K562 (cell line): ENCODE measurements at regions not wholly inside any gene's neighbourhood (a gene's known extent, or its start where the extent isn't known, plus 50 kb on each side); places are given as distances from the start of the nearest gene placed in this dataset.

ENCODE experiments used
- BDP1 ChIP-seq: IDR thresholded peaks from 3 replicates; pipeline ENCODE4 v1.6.1; 2011; ENCODE audit not compliant: insufficient read length, insufficient read depth
- BHLHE40 ChIP-seq: IDR thresholded peaks from 2 replicates; pipeline ENCODE4 v1.6.1; 2011; ENCODE audit warnings: low read length, improper control_type of control experiment
- EZH2 ChIP-seq: IDR thresholded peaks from 2 replicates; pipeline ENCODE4 v1.6.1; 2012; ENCODE audit warnings: low read depth, mild to moderate bottlenecking, inconsistent platforms, low read length, borderline replicate concordance
- GTF2A2 ChIP-seq: IDR thresholded peaks from 2 replicates; pipeline ENCODE4 v1.6.1; 2016; ENCODE audit warnings: mild to moderate bottlenecking, missing genetic modification characterization, missing compliant biosample characterization
- NFATC3 ChIP-seq: fragments of 450-650 bp; IDR thresholded peaks from 2 replicates; pipeline ENCODE4 v1.6.1; 2017; ENCODE audit warnings: mild to moderate bottlenecking
- RBM22 ChIP-seq: fragments of 200-400 bp; formaldehyde crosslinking; IDR thresholded peaks from 2 replicates; pipeline ENCODE4 v1.6.1; 2018; ENCODE audit warnings: low read length, low read depth; ENCODE audit not compliant: poor library complexity, severe bottlenecking
- TAF1 ChIP-seq: IDR thresholded peaks from 2 replicates; pipeline ENCODE4 v1.6.1; 2011; ENCODE audit warnings: mild to moderate bottlenecking, low read length, moderate library complexity; ENCODE audit not compliant: insufficient read depth, control insufficient read depth, severe bottlenecking; ENCODE audit errors: extremely low read depth
- U2AF2 ChIP-seq: fragments of 200-400 bp; formaldehyde crosslinking; optimal IDR thresholded peaks from 2 replicates; pipeline ENCODE3; 2017; ENCODE audit warnings: low read depth, mild to moderate bottlenecking, low read length
- ZNF551 ChIP-seq: fragments of 250-450 bp; sonication (Bioruptor Pico); IDR thresholded peaks from 2 replicates; pipeline ENCODE4 v1.5.0; 2021; ENCODE audit warnings: mild to moderate bottlenecking, moderate library complexity
- TF ChIP-seq, protein P1 (sequence below), 3 experiments: IDR thresholded peaks in 2 of 3; conservative IDR thresholded peaks in 1 of 3; 2 replicates each; pipeline ENCODE4 v1.5.1; 2011 to 2012; ENCODE audit warnings: low read length in 3 of 3, mild to moderate bottlenecking in 3 of 3, control low read depth in 2 of 3, improper control_type of control experiment in 1 of 3, inconsistent platforms in 1 of 3, low read depth in 1 of 3, mixed read lengths in 1 of 3, moderate library complexity in 1 of 3; ENCODE audit not compliant: insufficient read depth in 2 of 3
- TF ChIP-seq, protein P2 (sequence below): sonication (generic); formaldehyde crosslinking; IDR thresholded peaks from 2 replicates; pipeline ENCODE4 v1.8.1; 2022; ENCODE audit warnings: missing genetic modification reagents
- TF ChIP-seq, protein P3 (sequence below), 2 experiments: fragments of 450-650 bp; formaldehyde crosslinking in 1 of 2; IDR thresholded peaks; 2 replicates each; pipeline versions ENCODE4 v1.4.0 to v1.6.1; 2014 to 2020; ENCODE audit warnings: mild to moderate bottlenecking in 2 of 2, borderline replicate concordance in 1 of 2, low read depth in 1 of 2
- TF ChIP-seq, protein P4 (sequence below): fragments of 150-350 bp; IDR thresholded peaks from 2 replicates; pipeline ENCODE4 v1.6.1; 2014; ENCODE audit warnings: low read depth, mild to moderate bottlenecking, low read length, borderline replicate concordance

DNA sequence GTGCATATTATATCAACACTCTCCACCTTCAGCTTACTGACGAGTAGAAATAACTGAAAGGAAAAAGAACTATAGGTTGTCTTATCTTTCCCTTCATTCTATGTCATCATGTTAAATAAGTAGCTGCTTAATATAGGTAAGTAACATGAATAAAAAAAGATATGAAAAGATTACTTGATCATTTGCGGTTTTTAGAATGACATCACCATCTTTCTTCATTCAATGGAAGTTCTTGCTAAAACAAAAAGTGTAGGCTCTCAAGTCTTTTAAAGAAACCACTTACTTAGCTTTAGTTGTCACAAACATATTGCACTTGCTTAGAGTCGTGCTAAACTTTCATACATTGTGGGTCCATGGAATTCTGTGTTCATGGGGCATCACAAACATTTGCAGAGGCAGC is 331.1 kb upstream of the DEPDC1 start:
- TF ChIP-seq EZH2: no peak
- TF ChIP-seq, protein P1, sequence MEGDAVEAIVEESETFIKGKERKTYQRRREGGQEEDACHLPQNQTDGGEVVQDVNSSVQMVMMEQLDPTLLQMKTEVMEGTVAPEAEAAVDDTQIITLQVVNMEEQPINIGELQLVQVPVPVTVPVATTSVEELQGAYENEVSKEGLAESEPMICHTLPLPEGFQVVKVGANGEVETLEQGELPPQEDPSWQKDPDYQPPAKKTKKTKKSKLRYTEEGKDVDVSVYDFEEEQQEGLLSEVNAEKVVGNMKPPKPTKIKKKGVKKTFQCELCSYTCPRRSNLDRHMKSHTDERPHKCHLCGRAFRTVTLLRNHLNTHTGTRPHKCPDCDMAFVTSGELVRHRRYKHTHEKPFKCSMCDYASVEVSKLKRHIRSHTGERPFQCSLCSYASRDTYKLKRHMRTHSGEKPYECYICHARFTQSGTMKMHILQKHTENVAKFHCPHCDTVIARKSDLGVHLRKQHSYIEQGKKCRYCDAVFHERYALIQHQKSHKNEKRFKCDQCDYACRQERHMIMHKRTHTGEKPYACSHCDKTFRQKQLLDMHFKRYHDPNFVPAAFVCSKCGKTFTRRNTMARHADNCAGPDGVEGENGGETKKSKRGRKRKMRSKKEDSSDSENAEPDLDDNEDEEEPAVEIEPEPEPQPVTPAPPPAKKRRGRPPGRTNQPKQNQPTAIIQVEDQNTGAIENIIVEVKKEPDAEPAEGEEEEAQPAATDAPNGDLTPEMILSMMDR (IDR thresholded peaks at IDR 0.05 in 2 of 3, conservative IDR thresholded peaks at IDR 0.05 in 1 of 3; ENCODE audit: insufficient read depth in 2 of 3, low read depth in 1 of 3, low read length in 3 of 3): no peak
- no peak for TF ChIP-seq TAF1
- no peak for TF ChIP-seq BDP1
- TF ChIP-seq, protein P2, sequence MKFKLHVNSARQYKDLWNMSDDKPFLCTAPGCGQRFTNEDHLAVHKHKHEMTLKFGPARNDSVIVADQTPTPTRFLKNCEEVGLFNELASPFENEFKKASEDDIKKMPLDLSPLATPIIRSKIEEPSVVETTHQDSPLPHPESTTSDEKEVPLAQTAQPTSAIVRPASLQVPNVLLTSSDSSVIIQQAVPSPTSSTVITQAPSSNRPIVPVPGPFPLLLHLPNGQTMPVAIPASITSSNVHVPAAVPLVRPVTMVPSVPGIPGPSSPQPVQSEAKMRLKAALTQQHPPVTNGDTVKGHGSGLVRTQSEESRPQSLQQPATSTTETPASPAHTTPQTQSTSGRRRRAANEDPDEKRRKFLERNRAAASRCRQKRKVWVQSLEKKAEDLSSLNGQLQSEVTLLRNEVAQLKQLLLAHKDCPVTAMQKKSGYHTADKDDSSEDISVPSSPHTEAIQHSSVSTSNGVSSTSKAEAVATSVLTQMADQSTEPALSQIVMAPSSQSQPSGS (CRISPR knock-in tag): no peak
- no peak for TF ChIP-seq NFATC3
- TF ChIP-seq, protein P3, sequence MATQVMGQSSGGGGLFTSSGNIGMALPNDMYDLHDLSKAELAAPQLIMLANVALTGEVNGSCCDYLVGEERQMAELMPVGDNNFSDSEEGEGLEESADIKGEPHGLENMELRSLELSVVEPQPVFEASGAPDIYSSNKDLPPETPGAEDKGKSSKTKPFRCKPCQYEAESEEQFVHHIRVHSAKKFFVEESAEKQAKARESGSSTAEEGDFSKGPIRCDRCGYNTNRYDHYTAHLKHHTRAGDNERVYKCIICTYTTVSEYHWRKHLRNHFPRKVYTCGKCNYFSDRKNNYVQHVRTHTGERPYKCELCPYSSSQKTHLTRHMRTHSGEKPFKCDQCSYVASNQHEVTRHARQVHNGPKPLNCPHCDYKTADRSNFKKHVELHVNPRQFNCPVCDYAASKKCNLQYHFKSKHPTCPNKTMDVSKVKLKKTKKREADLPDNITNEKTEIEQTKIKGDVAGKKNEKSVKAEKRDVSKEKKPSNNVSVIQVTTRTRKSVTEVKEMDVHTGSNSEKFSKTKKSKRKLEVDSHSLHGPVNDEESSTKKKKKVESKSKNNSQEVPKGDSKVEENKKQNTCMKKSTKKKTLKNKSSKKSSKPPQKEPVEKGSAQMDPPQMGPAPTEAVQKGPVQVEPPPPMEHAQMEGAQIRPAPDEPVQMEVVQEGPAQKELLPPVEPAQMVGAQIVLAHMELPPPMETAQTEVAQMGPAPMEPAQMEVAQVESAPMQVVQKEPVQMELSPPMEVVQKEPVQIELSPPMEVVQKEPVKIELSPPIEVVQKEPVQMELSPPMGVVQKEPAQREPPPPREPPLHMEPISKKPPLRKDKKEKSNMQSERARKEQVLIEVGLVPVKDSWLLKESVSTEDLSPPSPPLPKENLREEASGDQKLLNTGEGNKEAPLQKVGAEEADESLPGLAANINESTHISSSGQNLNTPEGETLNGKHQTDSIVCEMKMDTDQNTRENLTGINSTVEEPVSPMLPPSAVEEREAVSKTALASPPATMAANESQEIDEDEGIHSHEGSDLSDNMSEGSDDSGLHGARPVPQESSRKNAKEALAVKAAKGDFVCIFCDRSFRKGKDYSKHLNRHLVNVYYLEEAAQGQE (IDR thresholded peaks at IDR 0.05; ENCODE audit: borderline replicate concordance): no peak
- TF ChIP-seq, protein P3 (CRISPR knock-in tag; IDR thresholded peaks at IDR 0.05; ENCODE audit: low read depth): no peak
- no peak for TF ChIP-seq U2AF2
- no peak for TF ChIP-seq ZNF551 (CRISPR knock-in tag)
- no peak for TF ChIP-seq GTF2A2
- TF ChIP-seq RBM22: no peak
- TF ChIP-seq, protein P4, sequence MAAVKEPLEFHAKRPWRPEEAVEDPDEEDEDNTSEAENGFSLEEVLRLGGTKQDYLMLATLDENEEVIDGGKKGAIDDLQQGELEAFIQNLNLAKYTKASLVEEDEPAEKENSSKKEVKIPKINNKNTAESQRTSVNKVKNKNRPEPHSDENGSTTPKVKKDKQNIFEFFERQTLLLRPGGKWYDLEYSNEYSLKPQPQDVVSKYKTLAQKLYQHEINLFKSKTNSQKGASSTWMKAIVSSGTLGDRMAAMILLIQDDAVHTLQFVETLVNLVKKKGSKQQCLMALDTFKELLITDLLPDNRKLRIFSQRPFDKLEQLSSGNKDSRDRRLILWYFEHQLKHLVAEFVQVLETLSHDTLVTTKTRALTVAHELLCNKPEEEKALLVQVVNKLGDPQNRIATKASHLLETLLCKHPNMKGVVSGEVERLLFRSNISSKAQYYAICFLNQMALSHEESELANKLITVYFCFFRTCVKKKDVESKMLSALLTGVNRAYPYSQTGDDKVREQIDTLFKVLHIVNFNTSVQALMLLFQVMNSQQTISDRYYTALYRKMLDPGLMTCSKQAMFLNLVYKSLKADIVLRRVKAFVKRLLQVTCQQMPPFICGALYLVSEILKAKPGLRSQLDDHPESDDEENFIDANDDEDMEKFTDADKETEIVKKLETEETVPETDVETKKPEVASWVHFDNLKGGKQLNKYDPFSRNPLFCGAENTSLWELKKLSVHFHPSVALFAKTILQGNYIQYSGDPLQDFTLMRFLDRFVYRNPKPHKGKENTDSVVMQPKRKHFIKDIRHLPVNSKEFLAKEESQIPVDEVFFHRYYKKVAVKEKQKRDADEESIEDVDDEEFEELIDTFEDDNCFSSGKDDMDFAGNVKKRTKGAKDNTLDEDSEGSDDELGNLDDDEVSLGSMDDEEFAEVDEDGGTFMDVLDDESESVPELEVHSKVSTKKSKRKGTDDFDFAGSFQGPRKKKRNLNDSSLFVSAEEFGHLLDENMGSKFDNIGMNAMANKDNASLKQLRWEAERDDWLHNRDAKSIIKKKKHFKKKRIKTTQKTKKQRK: no peak
- no peak for TF ChIP-seq BHLHE40
